B cell (primary cell): ENCODE measurements at regions not wholly inside any gene's neighbourhood (a gene's known extent, or its start where the extent isn't known, plus 50 kb on each side); places are given as distances from the start of the nearest gene placed in this dataset.

Experiments
- CTCF ChIP-seq: fragments of 200-600 bp; IDR thresholded peaks from one replicate; pipeline ENCODE4 v1.8.0; 2022; ENCODE audit warnings: antibody characterized with exemption, mild to moderate bottlenecking
- EZH2 ChIP-seq: IDR thresholded peaks from 2 replicates; pipeline ENCODE4 v1.6.1; 2012; ENCODE audit warnings: borderline replicate concordance, low read depth, mild to moderate bottlenecking, moderate library complexity, low read length; ENCODE audit not compliant: insufficient read depth, poor library complexity, severe bottlenecking

- TF ChIP-seq CTCF (no peak), EZH2 (no peak)
These were observed 145.3 kb downstream of the S1PR1 start for GRCh38 chr1:101382135-101382534.
